ENCODE measurements at regions not wholly inside any gene's neighbourhood (a gene's known extent, or its start where the extent isn't known, plus 50 kb on each side); places are given as distances from the start of the nearest gene placed in this dataset.

GRCh38 chr11:90343673-90344072, 120.8 kb upstream of the CHORDC1 start:
- Histone ChIP-seq H3K27me3 (ENCODE audit: control insufficient read depth in 1 of 2, insufficient read depth in 2 of 2, low read length in 2 of 2) (no peaks in the 10 kb centered on the region), H3K4me3 (ENCODE audit: low read length in 2 of 2) (no peak overlapping the region), H3K4me1 (ENCODE audit: control insufficient read depth, insufficient read depth, low read length) (no peaks in the 10 kb centered on the region)

GRCh38 chr11:90341986-90342385, 119.1 kb upstream of the CHORDC1 start:
- Histone ChIP-seq H3K4me3 (ENCODE audit: low read length in 2 of 2) (no peak overlapping the region), H3K4me1 (ENCODE audit: control insufficient read depth, insufficient read depth, low read length) (no peaks in the 10 kb centered on the region), H3K9me3 (ENCODE audit: control insufficient read depth in 2 of 2, low read length in 2 of 2) (no peaks in the 10 kb centered on the region), H3K27me3 (ENCODE audit: control insufficient read depth in 1 of 2, insufficient read depth in 2 of 2, low read length in 2 of 2) (no peaks in the 10 kb centered on the region), H3K27ac (ENCODE audit: low read length) (no peak overlapping the region), H3K9ac (ENCODE audit: low read length in 2 of 2) (no peak overlapping the region), H3K36me3 (ENCODE audit: control insufficient read depth in 2 of 2, insufficient read depth in 2 of 2, low read length in 2 of 2) (no peaks in the 10 kb centered on the region)

More at GRCh38 chr11:90343673-90344072, 120.8 kb upstream of the CHORDC1 start:
- no peak overlapping the region for H3K27ac ChIP-seq (ENCODE audit: low read length)
- H3K36me3 ChIP-seq (ENCODE audit: control insufficient read depth in 2 of 2, insufficient read depth in 2 of 2, low read length in 2 of 2) = no peaks in the 10 kb centered on the region
- H3K9ac ChIP-seq (ENCODE audit: low read length in 2 of 2) = no peak overlapping the region
- H3K9me3 ChIP-seq (ENCODE audit: control insufficient read depth in 2 of 2, low read length in 2 of 2) = no peaks in the 10 kb centered on the region

- H3K9ac ChIP-seq (ENCODE audit: low read length in 2 of 2) = no peak overlapping the region
Observed at GRCh38 chr11:90332415-90332814, 109.6 kb upstream of the CHORDC1 start.

GRCh38 chr11:90330632-90331031, 107.8 kb upstream of the CHORDC1 start:
- H3K36me3 ChIP-seq (ENCODE audit: control insufficient read depth in 2 of 2, insufficient read depth in 2 of 2, low read length in 2 of 2) = no peaks in the 10 kb centered on the region
- no peaks in the 10 kb centered on the region for H3K9me3 ChIP-seq (ENCODE audit: control insufficient read depth in 2 of 2, low read length in 2 of 2)
- H3K27me3 ChIP-seq (ENCODE audit: control insufficient read depth in 1 of 2, insufficient read depth in 2 of 2, low read length in 2 of 2) = no peaks in the 10 kb centered on the region
- H3K27ac ChIP-seq (ENCODE audit: low read length) = no peak overlapping the region
- no peak overlapping the region for H3K9ac ChIP-seq (ENCODE audit: low read length in 2 of 2)
- no peaks in the 10 kb centered on the region for H3K4me1 ChIP-seq (ENCODE audit: control insufficient read depth, insufficient read depth, low read length)
- H3K4me3 ChIP-seq (ENCODE audit: low read length in 2 of 2) = no peak overlapping the region

More at GRCh38 chr11:90332415-90332814, 109.6 kb upstream of the CHORDC1 start:
- no peaks in the 10 kb centered on the region for H3K9me3 ChIP-seq (ENCODE audit: control insufficient read depth in 2 of 2, low read length in 2 of 2)
- H3K4me1 ChIP-seq (ENCODE audit: control insufficient read depth, insufficient read depth, low read length) = no peaks in the 10 kb centered on the region
- H3K4me3 ChIP-seq (ENCODE audit: low read length in 2 of 2) = no peak overlapping the region
- no peak overlapping the region for H3K27ac ChIP-seq (ENCODE audit: low read length)
- H3K27me3 ChIP-seq (ENCODE audit: control insufficient read depth in 1 of 2, insufficient read depth in 2 of 2, low read length in 2 of 2) = no peaks in the 10 kb centered on the region
- no peaks in the 10 kb centered on the region for H3K36me3 ChIP-seq (ENCODE audit: control insufficient read depth in 2 of 2, insufficient read depth in 2 of 2, low read length in 2 of 2)

- no peak overlapping the region for H3K27ac ChIP-seq (ENCODE audit: low read length)
- no peaks in the 10 kb centered on the region for H3K9me3 ChIP-seq (ENCODE audit: control insufficient read depth in 2 of 2, low read length in 2 of 2)
- no peak overlapping the region for H3K9ac ChIP-seq (ENCODE audit: low read length in 2 of 2)
- no peaks in the 10 kb centered on the region for H3K36me3 ChIP-seq (ENCODE audit: control insufficient read depth in 2 of 2, insufficient read depth in 2 of 2, low read length in 2 of 2)
- H3K4me3 ChIP-seq (ENCODE audit: low read length in 2 of 2) = no peak overlapping the region
- no peaks in the 10 kb centered on the region for H3K27me3 ChIP-seq (ENCODE audit: control insufficient read depth in 1 of 2, insufficient read depth in 2 of 2, low read length in 2 of 2)
- no peaks in the 10 kb centered on the region for H3K4me1 ChIP-seq (ENCODE audit: control insufficient read depth, insufficient read depth, low read length)
Observed at GRCh38 chr11:90329043-90329442, 106.2 kb upstream of the CHORDC1 start.

- H3K27ac ChIP-seq (ENCODE audit: low read length) = no peak overlapping the region
- H3K27me3 ChIP-seq (ENCODE audit: control insufficient read depth in 1 of 2, insufficient read depth in 2 of 2, low read length in 2 of 2) = no peaks in the 10 kb centered on the region
- no peak overlapping the region for H3K9ac ChIP-seq (ENCODE audit: low read length in 2 of 2)
- H3K4me3 ChIP-seq (ENCODE audit: low read length in 2 of 2) = no peak overlapping the region
- H3K36me3 ChIP-seq (ENCODE audit: control insufficient read depth in 2 of 2, insufficient read depth in 2 of 2, low read length in 2 of 2) = no peaks in the 10 kb centered on the region
- H3K9me3 ChIP-seq (ENCODE audit: control insufficient read depth in 2 of 2, low read length in 2 of 2) = no peaks in the 10 kb centered on the region
- H3K4me1 ChIP-seq (ENCODE audit: control insufficient read depth, insufficient read depth, low read length) = no peaks in the 10 kb centered on the region
Observed at GRCh38 chr11:90326647-90327046, 103.8 kb upstream of the CHORDC1 start.

- no peaks in the 10 kb centered on the region for H3K9me3 ChIP-seq (ENCODE audit: control insufficient read depth in 2 of 2, low read length in 2 of 2)
- no peaks in the 10 kb centered on the region for H3K4me1 ChIP-seq (ENCODE audit: control insufficient read depth, insufficient read depth, low read length)
- no peaks in the 10 kb centered on the region for H3K27me3 ChIP-seq (ENCODE audit: control insufficient read depth in 1 of 2, insufficient read depth in 2 of 2, low read length in 2 of 2)
- no peak overlapping the region for H3K27ac ChIP-seq (ENCODE audit: low read length)
- H3K4me3 ChIP-seq (ENCODE audit: low read length in 2 of 2) = no peak overlapping the region
- no peaks in the 10 kb centered on the region for H3K36me3 ChIP-seq (ENCODE audit: control insufficient read depth in 2 of 2, insufficient read depth in 2 of 2, low read length in 2 of 2)
- H3K9ac ChIP-seq (ENCODE audit: low read length in 2 of 2) = no peak overlapping the region
Observed at GRCh38 chr11:90323289-90323688, 100.4 kb upstream of the CHORDC1 start.

- Histone ChIP-seq H3K27me3 (ENCODE audit: control insufficient read depth in 1 of 2, insufficient read depth in 2 of 2, low read length in 2 of 2) (no peaks in the 10 kb centered on the region), H3K27ac (ENCODE audit: low read length) (no peak overlapping the region), H3K9me3 (ENCODE audit: control insufficient read depth in 2 of 2, low read length in 2 of 2) (no peaks in the 10 kb centered on the region), H3K4me1 (ENCODE audit: control insufficient read depth, insufficient read depth, low read length) (no peaks in the 10 kb centered on the region), H3K36me3 (ENCODE audit: control insufficient read depth in 2 of 2, insufficient read depth in 2 of 2, low read length in 2 of 2) (no peaks in the 10 kb centered on the region), H3K9ac (ENCODE audit: low read length in 2 of 2) (no peak overlapping the region), H3K4me3 (ENCODE audit: low read length in 2 of 2) (no peak overlapping the region)
Observed at GRCh38 chr11:90321018-90321417, 98.2 kb upstream of the CHORDC1 start.

GRCh38 chr11:90318651-90319050, 95.8 kb upstream of the CHORDC1 start:
- H3K9me3 ChIP-seq (ENCODE audit: control insufficient read depth in 2 of 2, low read length in 2 of 2) = no peaks in the 10 kb centered on the region
- H3K9ac ChIP-seq (ENCODE audit: low read length in 2 of 2) = no peak overlapping the region
- no peak overlapping the region for H3K4me3 ChIP-seq (ENCODE audit: low read length in 2 of 2)
- H3K4me1 ChIP-seq (ENCODE audit: control insufficient read depth, insufficient read depth, low read length) = no peaks in the 10 kb centered on the region
- no peaks in the 10 kb centered on the region for H3K36me3 ChIP-seq (ENCODE audit: control insufficient read depth in 2 of 2, insufficient read depth in 2 of 2, low read length in 2 of 2)
- H3K27ac ChIP-seq (ENCODE audit: low read length) = no peak overlapping the region
- no peaks in the 10 kb centered on the region for H3K27me3 ChIP-seq (ENCODE audit: control insufficient read depth in 1 of 2, insufficient read depth in 2 of 2, low read length in 2 of 2)

GRCh38 chr11:90310210-90310609, 87.4 kb upstream of the CHORDC1 start:
- Histone ChIP-seq H3K27ac (ENCODE audit: low read length) (no peak overlapping the region), H3K9me3 (ENCODE audit: control insufficient read depth in 2 of 2, low read length in 2 of 2) (no peaks in the 10 kb centered on the region), H3K9ac (ENCODE audit: low read length in 2 of 2) (no peak overlapping the region)

GRCh38 chr11:90309693-90310092, 86.8 kb upstream of the CHORDC1 start:
- H3K9me3 ChIP-seq (ENCODE audit: control insufficient read depth in 2 of 2, low read length in 2 of 2) = no peaks in the 10 kb centered on the region
- H3K4me1 ChIP-seq (ENCODE audit: control insufficient read depth, insufficient read depth, low read length) = no peaks in the 10 kb centered on the region
- no peaks in the 10 kb centered on the region for H3K36me3 ChIP-seq (ENCODE audit: control insufficient read depth in 2 of 2, insufficient read depth in 2 of 2, low read length in 2 of 2)
- H3K4me3 ChIP-seq (ENCODE audit: low read length in 2 of 2) = no peak overlapping the region
- no peak overlapping the region for H3K9ac ChIP-seq (ENCODE audit: low read length in 2 of 2)
- no peaks in the 10 kb centered on the region for H3K27me3 ChIP-seq (ENCODE audit: control insufficient read depth in 1 of 2, insufficient read depth in 2 of 2, low read length in 2 of 2)
- H3K27ac ChIP-seq (ENCODE audit: low read length) = no peak overlapping the region

More at GRCh38 chr11:90310210-90310609, 87.4 kb upstream of the CHORDC1 start:
- no peaks in the 10 kb centered on the region for H3K27me3 ChIP-seq (ENCODE audit: control insufficient read depth in 1 of 2, insufficient read depth in 2 of 2, low read length in 2 of 2)
- no peaks in the 10 kb centered on the region for H3K36me3 ChIP-seq (ENCODE audit: control insufficient read depth in 2 of 2, insufficient read depth in 2 of 2, low read length in 2 of 2)
- H3K4me3 ChIP-seq (ENCODE audit: low read length in 2 of 2) = no peak overlapping the region
- H3K4me1 ChIP-seq (ENCODE audit: control insufficient read depth, insufficient read depth, low read length) = no peaks in the 10 kb centered on the region

Data from stomach smooth muscle (tissue), 2 donors.